ENCODE measurements at regions not wholly inside any gene's neighbourhood (a gene's known extent, or its start where the extent isn't known, plus 50 kb on each side); places are given as distances from the start of the nearest gene placed in this dataset.

GRCh38 chr2:52139241-52139640 lies 1107.3 kb upstream of the NRXN1 start:
- intact Hi-C loops (cut with DNase I) = no loop called here
- DNase-seq = no peak

GRCh38 chr2:52135235-52135634 lies 1103.3 kb upstream of the NRXN1 start:
- no peak for DNase-seq
- intact Hi-C loops (cut with DNase I) = no loop called here

GRCh38 chr2:52128081-52128480 lies 1096.1 kb upstream of the NRXN1 start:
- no peak for DNase-seq
- intact Hi-C loops (cut with DNase I) = no loop called here

- intact Hi-C loops (cut with DNase I) = no loop called here
- no peak for DNase-seq
Observed at GRCh38 chr2:52127527-52127926, 1095.6 kb upstream of the NRXN1 start.

- intact Hi-C loops (cut with DNase I) = no loop called here
- DNase-seq = no peak
Observed at GRCh38 chr2:52117299-52117698, 1085.4 kb upstream of the NRXN1 start.

- intact Hi-C loops (cut with DNase I) = no loop called here
- DNase-seq = no peak
Observed at GRCh38 chr2:52115750-52116149, 1083.8 kb upstream of the NRXN1 start.

GRCh38 chr2:52113338-52113737 lies 1081.4 kb upstream of the NRXN1 start:
- intact Hi-C loops (cut with DNase I) = no loop called here
- DNase-seq = no peak

GRCh38 chr2:52112141-52112540 lies 1080.2 kb upstream of the NRXN1 start:
- no peak for DNase-seq
- intact Hi-C loops (cut with DNase I) = no loop called here

- intact Hi-C loops (cut with DNase I) = no loop called here
- DNase-seq = no peak
Observed at GRCh38 chr2:52107124-52107523, 1075.2 kb upstream of the NRXN1 start.

GRCh38 chr2:52097071-52097470 lies 1065.1 kb upstream of the NRXN1 start:
- intact Hi-C loops (cut with DNase I) = no loop called here
- DNase-seq = no peak

GRCh38 chr2:52084759-52085158 lies 1052.8 kb upstream of the NRXN1 start:
- DNase-seq = no peak
- intact Hi-C loops (cut with DNase I) = no loop called here

GRCh38 chr2:52083214-52083613 lies 1051.3 kb upstream of the NRXN1 start:
- intact Hi-C loops (cut with DNase I) = no loop called here

GRCh38 chr2:52082646-52083045 lies 1050.7 kb upstream of the NRXN1 start:
- intact Hi-C loops (cut with DNase I) = no loop called here
- DNase-seq = no peak

More at GRCh38 chr2:52083214-52083613, 1051.3 kb upstream of the NRXN1 start:
- no peak for DNase-seq

- no peak for DNase-seq
- intact Hi-C loops (cut with DNase I) = no loop called here
Observed at GRCh38 chr2:52079602-52080001, 1047.7 kb upstream of the NRXN1 start.

- intact Hi-C loops (cut with DNase I) = no loop called here
Observed at GRCh38 chr2:52077159-52077558, 1045.2 kb upstream of the NRXN1 start.

GRCh38 chr2:52074130-52074719 lies 1042.3 kb upstream of the NRXN1 start:
- intact Hi-C loops (cut with DNase I) = no loop called here
- DNase-seq = no peak

More at GRCh38 chr2:52077159-52077558, 1045.2 kb upstream of the NRXN1 start:
- DNase-seq = no peak

- no peak for DNase-seq
- intact Hi-C loops (cut with DNase I) = no loop called here
Observed at GRCh38 chr2:52072949-52073348, 1041.0 kb upstream of the NRXN1 start.

GRCh38 chr2:52070665-52071064 lies 1038.7 kb upstream of the NRXN1 start:
- intact Hi-C loops (cut with DNase I) = no loop called here

GRCh38 chr2:52064234-52064633 lies 1032.3 kb upstream of the NRXN1 start:
- DNase-seq = no peak
- intact Hi-C loops (cut with DNase I) = no loop called here

More at GRCh38 chr2:52070665-52071064, 1038.7 kb upstream of the NRXN1 start:
- DNase-seq = no peak

- no peak for DNase-seq
- intact Hi-C loops (cut with DNase I) = no loop called here
Observed at GRCh38 chr2:52054824-52055223, 1022.9 kb upstream of the NRXN1 start.

GRCh38 chr2:52036853-52037252 lies 1004.9 kb upstream of the NRXN1 start:
- no peak for DNase-seq
- intact Hi-C loops (cut with DNase I) = no loop called here

- intact Hi-C loops (cut with DNase I) = no loop called here
- DNase-seq = no peak
Observed at GRCh38 chr2:52036024-52036423, 1004.1 kb upstream of the NRXN1 start.
